PFSK-1 (cell line): ENCODE measurements at regions not wholly inside any gene's neighbourhood (a gene's known extent, or its start where the extent isn't known, plus 50 kb on each side); places are given as distances from the start of the nearest gene placed in this dataset.

Source experiments
- FOXP2 ChIP-seq: optimal IDR thresholded peaks from 2 replicates; pipeline ENCODE3; 2011; ENCODE audit warnings: borderline replicate concordance, control low read depth, inconsistent platforms; ENCODE audit not compliant: insufficient read depth; ENCODE audit errors: extremely low read length, extremely low read depth
- POLR2AphosphoS5 ChIP-seq: IDR thresholded peaks from 2 replicates; pipeline ENCODE4 v1.6.1; 2012; ENCODE audit warnings: low read depth, mild to moderate bottlenecking, control low read depth, low read length, moderate library complexity
- SIN3A ChIP-seq: IDR thresholded peaks from 2 replicates; pipeline ENCODE4 v1.6.1; 2012; ENCODE audit warnings: mild to moderate bottlenecking, low read length, moderate library complexity, borderline replicate concordance; ENCODE audit not compliant: insufficient read depth
- TAF1 ChIP-seq: IDR thresholded peaks from 2 replicates; pipeline ENCODE4 v1.6.1; 2012; ENCODE audit warnings: low read length, control low read depth, borderline replicate concordance; ENCODE audit not compliant: insufficient read depth
- TF ChIP-seq, protein P1 (sequence below), 2 experiments: IDR thresholded peaks; 2 replicates each; pipeline versions ENCODE4 v1.6.1 to v1.8.0; 2011 to 2012; ENCODE audit warnings: low read depth in 2 of 2, low read length in 2 of 2, control low read depth in 1 of 2, inconsistent platforms in 1 of 2, mild to moderate bottlenecking in 1 of 2, moderate library complexity in 1 of 2; ENCODE audit not compliant: insufficient read depth in 1 of 2

DNA sequence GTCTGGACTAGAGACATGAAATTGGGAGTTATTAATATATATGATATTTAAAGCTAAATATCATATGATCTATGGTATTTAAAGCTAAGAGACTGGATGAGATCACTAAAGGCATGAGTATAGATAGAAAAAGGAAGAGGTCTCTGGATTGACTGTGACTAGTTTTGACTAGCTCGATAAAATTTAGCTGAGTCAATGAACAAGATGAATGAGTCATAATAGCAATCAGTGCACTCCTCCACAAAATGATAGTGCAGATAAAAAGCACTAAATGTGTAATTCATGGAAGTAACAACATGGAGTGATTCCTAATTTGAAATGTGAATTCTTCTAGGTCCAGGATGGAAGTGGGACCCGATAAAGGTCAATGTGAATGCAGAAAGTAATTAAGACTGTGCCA is 127.4 kb downstream of the PFDN4 start:
- TF ChIP-seq FOXP2 = no peak
- no peak for TF ChIP-seq TAF1
- no peak for TF ChIP-seq SIN3A
- TF ChIP-seq, protein P1, sequence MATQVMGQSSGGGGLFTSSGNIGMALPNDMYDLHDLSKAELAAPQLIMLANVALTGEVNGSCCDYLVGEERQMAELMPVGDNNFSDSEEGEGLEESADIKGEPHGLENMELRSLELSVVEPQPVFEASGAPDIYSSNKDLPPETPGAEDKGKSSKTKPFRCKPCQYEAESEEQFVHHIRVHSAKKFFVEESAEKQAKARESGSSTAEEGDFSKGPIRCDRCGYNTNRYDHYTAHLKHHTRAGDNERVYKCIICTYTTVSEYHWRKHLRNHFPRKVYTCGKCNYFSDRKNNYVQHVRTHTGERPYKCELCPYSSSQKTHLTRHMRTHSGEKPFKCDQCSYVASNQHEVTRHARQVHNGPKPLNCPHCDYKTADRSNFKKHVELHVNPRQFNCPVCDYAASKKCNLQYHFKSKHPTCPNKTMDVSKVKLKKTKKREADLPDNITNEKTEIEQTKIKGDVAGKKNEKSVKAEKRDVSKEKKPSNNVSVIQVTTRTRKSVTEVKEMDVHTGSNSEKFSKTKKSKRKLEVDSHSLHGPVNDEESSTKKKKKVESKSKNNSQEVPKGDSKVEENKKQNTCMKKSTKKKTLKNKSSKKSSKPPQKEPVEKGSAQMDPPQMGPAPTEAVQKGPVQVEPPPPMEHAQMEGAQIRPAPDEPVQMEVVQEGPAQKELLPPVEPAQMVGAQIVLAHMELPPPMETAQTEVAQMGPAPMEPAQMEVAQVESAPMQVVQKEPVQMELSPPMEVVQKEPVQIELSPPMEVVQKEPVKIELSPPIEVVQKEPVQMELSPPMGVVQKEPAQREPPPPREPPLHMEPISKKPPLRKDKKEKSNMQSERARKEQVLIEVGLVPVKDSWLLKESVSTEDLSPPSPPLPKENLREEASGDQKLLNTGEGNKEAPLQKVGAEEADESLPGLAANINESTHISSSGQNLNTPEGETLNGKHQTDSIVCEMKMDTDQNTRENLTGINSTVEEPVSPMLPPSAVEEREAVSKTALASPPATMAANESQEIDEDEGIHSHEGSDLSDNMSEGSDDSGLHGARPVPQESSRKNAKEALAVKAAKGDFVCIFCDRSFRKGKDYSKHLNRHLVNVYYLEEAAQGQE (IDR thresholded peaks at IDR 0.05; ENCODE audit: insufficient read depth in 1 of 2, low read depth in 2 of 2, low read length in 2 of 2) = no peak
- TF ChIP-seq POLR2AphosphoS5 = no peak

DNA sequence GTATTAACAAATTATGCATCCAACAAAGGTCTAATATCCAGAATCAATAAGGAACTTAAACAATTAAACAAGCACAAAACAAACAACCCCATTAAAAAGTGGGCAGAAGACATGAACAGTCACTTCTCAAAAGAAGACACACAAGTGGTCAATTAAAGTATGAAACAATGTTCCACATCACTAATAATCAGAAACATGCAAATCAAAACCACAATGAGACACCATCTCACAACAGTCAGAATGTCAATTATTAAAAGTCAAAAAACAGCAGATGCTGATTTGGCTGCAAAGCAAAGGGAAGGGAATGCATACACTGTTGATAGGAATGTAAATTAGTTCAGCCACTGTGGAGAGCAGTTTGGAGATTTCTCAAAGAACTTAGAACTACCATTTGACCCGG is 129.3 kb downstream of the PFDN4 start:
- TF ChIP-seq, protein P1 (IDR thresholded peaks at IDR 0.05; ENCODE audit: insufficient read depth in 1 of 2, low read depth in 2 of 2, low read length in 2 of 2) = no peak
- no peak for TF ChIP-seq TAF1
- TF ChIP-seq SIN3A = no peak
- TF ChIP-seq POLR2AphosphoS5 = no peak
- no peak for TF ChIP-seq FOXP2

DNA sequence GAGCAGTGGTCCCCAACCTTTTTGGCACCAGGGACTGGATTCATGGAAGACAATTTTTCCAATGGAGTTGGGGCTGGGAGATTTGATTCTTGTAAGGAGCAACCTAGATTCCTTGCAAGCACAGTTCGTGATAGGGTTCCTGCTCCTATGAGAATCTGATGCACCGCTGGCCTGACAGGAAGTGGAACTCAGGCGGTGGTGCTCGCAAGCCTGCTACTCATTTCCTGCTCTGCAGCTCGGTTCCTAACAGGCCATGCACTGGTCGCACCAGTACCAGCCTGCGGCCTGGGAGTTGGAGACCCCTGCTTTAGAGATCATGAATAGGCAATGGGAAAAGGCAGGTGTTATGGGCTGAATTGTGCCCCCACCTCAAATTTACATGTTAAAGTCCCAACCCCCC is 131.2 kb downstream of the PFDN4 start:
- no peak for TF ChIP-seq TAF1
- TF ChIP-seq FOXP2 = no peak
- TF ChIP-seq, protein P1 (IDR thresholded peaks at IDR 0.05; ENCODE audit: insufficient read depth in 1 of 2, low read depth in 2 of 2, low read length in 2 of 2) = no peak
- TF ChIP-seq POLR2AphosphoS5 = no peak
- no peak for TF ChIP-seq SIN3A

DNA sequence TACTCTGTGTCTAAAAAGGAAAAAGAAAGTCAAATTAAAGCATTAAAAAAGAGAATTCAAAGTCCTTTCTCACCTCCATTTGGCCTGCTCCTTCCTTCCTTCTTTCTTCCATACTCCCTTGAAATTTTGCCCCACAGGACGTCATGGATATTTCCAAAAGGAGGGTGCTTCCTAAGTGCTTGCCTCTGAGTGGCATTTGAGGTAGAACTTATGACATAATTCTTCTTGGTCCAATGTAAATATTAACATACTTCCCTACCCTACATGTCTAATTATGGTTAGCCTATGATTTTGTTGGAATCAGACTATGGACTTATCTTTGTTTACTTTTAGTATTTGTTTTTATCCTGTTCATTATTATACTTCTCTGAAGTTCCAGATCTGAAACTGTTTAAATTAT is 132.3 kb downstream of the PFDN4 start:
- no peak for TF ChIP-seq TAF1
- TF ChIP-seq, protein P1 (IDR thresholded peaks at IDR 0.05; ENCODE audit: insufficient read depth in 1 of 2, low read depth in 2 of 2, low read length in 2 of 2) = no peak
- TF ChIP-seq POLR2AphosphoS5 = no peak
- TF ChIP-seq SIN3A = no peak
- no peak for TF ChIP-seq FOXP2

DNA sequence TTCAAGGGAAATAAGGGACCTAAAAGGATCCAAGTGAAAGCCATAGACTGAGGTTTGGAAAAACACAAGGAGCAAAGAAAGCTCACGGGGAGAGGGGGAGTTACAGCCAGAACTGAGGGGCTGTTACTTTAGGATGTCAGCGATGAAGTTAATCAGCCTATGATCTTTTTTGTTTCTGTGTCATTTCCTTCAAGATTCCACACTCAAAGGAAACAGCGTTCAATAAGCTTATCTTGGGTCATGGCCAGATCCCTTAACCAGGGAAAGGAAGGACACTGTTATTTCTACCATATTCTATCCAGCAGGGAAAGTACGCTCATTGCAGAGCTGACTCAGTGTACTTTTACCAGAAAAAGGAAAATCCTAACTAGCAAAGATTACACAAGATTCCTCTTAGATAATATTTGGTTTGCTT is 132.8 kb downstream of the PFDN4 start:
- TF ChIP-seq, protein P1 (IDR thresholded peaks at IDR 0.05; ENCODE audit: insufficient read depth in 1 of 2, low read depth in 2 of 2, low read length in 2 of 2) = 0 out of 4 replicates have a peak, but pooled peaks of 1 of the 2 experiments have one; percentile 7
- TF ChIP-seq TAF1 = no peak
